Astrocyte (in vitro differentiated cells and primary cell): ENCODE measurements at regions not wholly inside any gene's neighbourhood (a gene's known extent, or its start where the extent isn't known, plus 50 kb on each side); places are given as distances from the start of the nearest gene placed in this dataset.

Source experiments
- DNase-seq: peaks from one replicate; pipeline ENCODE4 v3.0.0-alpha.2; 2010; ENCODE audit warnings: low read depth
- FAIRE-seq: peaks from 2 replicates; lab custom pipeline; 2011; peaks lifted over from hg19 to GRCh38; lab: Jason Lieb, UNC
- H2AFZ ChIP-seq: 2 replicates; pipeline ENCODE4 v1.6.0; 2012; ENCODE audit warnings: low read depth, low read length, inconsistent platforms
- H3K27ac ChIP-seq: 2 replicates; pipeline ENCODE4 v1.5.1; 2011; ENCODE audit warnings: low read depth, low read length, inconsistent platforms
- H3K27me3 ChIP-seq: 2 replicates; pipeline ENCODE4 v1.6.0; 2011; ENCODE audit warnings: low read length, inconsistent platforms; ENCODE audit not compliant: insufficient read depth
- H3K36me3 ChIP-seq: 2 replicates; pipeline ENCODE4 v1.5.1; 2011; ENCODE audit warnings: low read length, inconsistent platforms; ENCODE audit not compliant: insufficient read depth
- H3K4me1 ChIP-seq: 2 replicates; pipeline ENCODE4 v1.5.1; 2011; ENCODE audit warnings: low read length, inconsistent platforms; ENCODE audit not compliant: insufficient read depth
- H3K4me2 ChIP-seq: 2 replicates; pipeline ENCODE4 v1.6.0; 2012; ENCODE audit warnings: low read length, inconsistent platforms
- H3K4me3 ChIP-seq: 2 replicates; pipeline ENCODE4 v1.5.1; 2011; ENCODE audit warnings: low read depth, mild to moderate bottlenecking, low read length, inconsistent platforms; ENCODE audit not compliant: insufficient read depth
- H3K79me2 ChIP-seq: 2 replicates; pipeline ENCODE4 v1.6.0; 2012; ENCODE audit warnings: mild to moderate bottlenecking, low read length, inconsistent platforms; ENCODE audit not compliant: insufficient read depth
- H3K9ac ChIP-seq: 2 replicates; pipeline ENCODE4 v1.6.0; 2012; ENCODE audit warnings: mild to moderate bottlenecking, low read length, inconsistent platforms
- H3K9me3 ChIP-seq: 2 replicates; pipeline ENCODE4 v1.5.1; 2012; ENCODE audit warnings: low read depth, mild to moderate bottlenecking, low read length, inconsistent platforms; ENCODE audit not compliant: insufficient read depth
- H4K20me1 ChIP-seq: 2 replicates; pipeline ENCODE4 v1.6.0; 2012; ENCODE audit warnings: low read length, inconsistent platforms; ENCODE audit not compliant: insufficient read depth
- H3K27ac Mint-ChIP-seq: one replicate; pipeline ENCODE4 v1.8.0; 2021; ENCODE audit warnings: mild to moderate bottlenecking, mixed read lengths; ENCODE audit not compliant: unreplicated experiment
- H3K27me3 Mint-ChIP-seq: one replicate; pipeline ENCODE4 v1.8.0; 2021; ENCODE audit warnings: low read depth, mixed read lengths; ENCODE audit not compliant: unreplicated experiment
- H3K36me3 Mint-ChIP-seq: one replicate; pipeline ENCODE4 v1.8.0; 2021; ENCODE audit warnings: low read depth, mixed read lengths; ENCODE audit not compliant: unreplicated experiment
- H3K4me1 Mint-ChIP-seq: one replicate; pipeline ENCODE4 v1.8.0; 2021; ENCODE audit warnings: low read depth, mixed read lengths; ENCODE audit not compliant: unreplicated experiment
- H3K4me3 Mint-ChIP-seq: one replicate; pipeline ENCODE4 v1.8.0; 2021; ENCODE audit warnings: mild to moderate bottlenecking, moderate library complexity, mixed read lengths; ENCODE audit not compliant: unreplicated experiment
- H3K9me3 Mint-ChIP-seq: one replicate; pipeline ENCODE4 v1.8.0; 2021; ENCODE audit warnings: mild to moderate bottlenecking, mixed read lengths; ENCODE audit not compliant: unreplicated experiment
- EZH2 ChIP-seq: IDR thresholded peaks from 2 replicates; pipeline ENCODE4 v1.6.1; 2012; ENCODE audit warnings: mild to moderate bottlenecking, low read length, inconsistent platforms; ENCODE audit not compliant: insufficient read depth
- TF ChIP-seq, protein P1 (sequence below): IDR thresholded peaks from 2 replicates; pipeline ENCODE4 v1.5.1; 2011; ENCODE audit warnings: low read depth, mild to moderate bottlenecking, inconsistent platforms, low read length, moderate library complexity; ENCODE audit not compliant: insufficient read depth

DNA sequence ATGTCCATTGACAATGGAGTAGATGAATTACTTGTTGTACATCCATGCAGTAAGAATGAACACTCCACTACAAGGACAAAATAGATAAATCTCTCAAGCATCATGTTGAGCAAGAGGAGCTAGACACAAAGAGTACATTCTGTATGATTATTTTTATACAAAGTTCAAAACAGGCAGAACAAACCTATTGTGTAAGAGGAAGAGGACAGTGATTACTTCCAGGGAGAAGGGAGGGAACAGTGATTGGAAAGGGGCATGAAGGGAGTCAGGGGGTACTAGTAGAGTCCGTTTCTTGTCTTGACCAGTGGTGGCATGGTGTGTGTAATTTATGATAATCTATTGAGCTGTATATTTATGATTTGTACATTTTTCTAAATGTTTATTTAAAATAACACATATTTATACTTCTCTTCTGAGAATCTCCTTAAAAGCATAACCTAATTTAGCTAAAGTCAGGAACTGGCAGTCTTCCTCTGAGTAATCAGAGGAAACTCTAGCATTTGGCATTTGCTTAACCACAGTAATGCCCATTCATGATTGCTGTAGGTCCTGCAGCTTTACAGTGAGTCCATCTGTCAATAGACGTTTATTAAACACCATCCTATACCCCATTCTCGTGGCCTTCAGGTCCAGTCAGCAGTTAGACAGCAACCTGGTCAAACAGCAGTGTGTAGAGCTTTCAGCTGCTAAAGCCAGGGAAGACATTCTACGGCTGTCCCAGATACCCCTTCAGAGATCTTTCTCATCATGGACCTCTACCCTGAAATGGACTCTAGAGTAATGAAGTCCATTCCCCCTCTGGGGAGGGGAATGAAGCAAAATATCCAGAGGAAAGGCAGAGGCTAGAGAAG lies 114.1 kb upstream of the GALNT2 start:
- H3K4me3 Mint-ChIP-seq, result peak overlapping the region; percentile 35
- Histone ChIP-seq H3K9ac (no peak overlapping the region), H2AFZ (no peak overlapping the region), H4K20me1 (no peaks in the 10 kb centered on the region), H3K4me1 (no peaks in the 10 kb centered on the region), H3K27me3 (no peaks in the 10 kb centered on the region), H3K36me3 (no peaks in the 10 kb centered on the region), H3K4me2 (no peak overlapping the region), H3K79me2 (no peaks in the 10 kb centered on the region), H3K4me3 (no peak overlapping the region), H3K27ac (no peak overlapping the region), H3K9me3 (no peaks in the 10 kb centered on the region)
- DNase-seq, result peak; percentile 28
- peaks cover 24% of the 10 kb centered on the region for H3K4me1 Mint-ChIP-seq
- no peak for TF ChIP-seq EZH2
- TF ChIP-seq, protein P1, sequence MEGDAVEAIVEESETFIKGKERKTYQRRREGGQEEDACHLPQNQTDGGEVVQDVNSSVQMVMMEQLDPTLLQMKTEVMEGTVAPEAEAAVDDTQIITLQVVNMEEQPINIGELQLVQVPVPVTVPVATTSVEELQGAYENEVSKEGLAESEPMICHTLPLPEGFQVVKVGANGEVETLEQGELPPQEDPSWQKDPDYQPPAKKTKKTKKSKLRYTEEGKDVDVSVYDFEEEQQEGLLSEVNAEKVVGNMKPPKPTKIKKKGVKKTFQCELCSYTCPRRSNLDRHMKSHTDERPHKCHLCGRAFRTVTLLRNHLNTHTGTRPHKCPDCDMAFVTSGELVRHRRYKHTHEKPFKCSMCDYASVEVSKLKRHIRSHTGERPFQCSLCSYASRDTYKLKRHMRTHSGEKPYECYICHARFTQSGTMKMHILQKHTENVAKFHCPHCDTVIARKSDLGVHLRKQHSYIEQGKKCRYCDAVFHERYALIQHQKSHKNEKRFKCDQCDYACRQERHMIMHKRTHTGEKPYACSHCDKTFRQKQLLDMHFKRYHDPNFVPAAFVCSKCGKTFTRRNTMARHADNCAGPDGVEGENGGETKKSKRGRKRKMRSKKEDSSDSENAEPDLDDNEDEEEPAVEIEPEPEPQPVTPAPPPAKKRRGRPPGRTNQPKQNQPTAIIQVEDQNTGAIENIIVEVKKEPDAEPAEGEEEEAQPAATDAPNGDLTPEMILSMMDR, result no peak
- peak overlapping the region; percentile 75 for H3K27ac Mint-ChIP-seq
- peaks cover 2% of the 10 kb centered on the region for H3K27me3 Mint-ChIP-seq
- no peaks in the 10 kb centered on the region for H3K36me3 Mint-ChIP-seq
- H3K9me3 Mint-ChIP-seq, result peaks cover 3% of the 10 kb centered on the region
- FAIRE-seq, result no peak

DNA sequence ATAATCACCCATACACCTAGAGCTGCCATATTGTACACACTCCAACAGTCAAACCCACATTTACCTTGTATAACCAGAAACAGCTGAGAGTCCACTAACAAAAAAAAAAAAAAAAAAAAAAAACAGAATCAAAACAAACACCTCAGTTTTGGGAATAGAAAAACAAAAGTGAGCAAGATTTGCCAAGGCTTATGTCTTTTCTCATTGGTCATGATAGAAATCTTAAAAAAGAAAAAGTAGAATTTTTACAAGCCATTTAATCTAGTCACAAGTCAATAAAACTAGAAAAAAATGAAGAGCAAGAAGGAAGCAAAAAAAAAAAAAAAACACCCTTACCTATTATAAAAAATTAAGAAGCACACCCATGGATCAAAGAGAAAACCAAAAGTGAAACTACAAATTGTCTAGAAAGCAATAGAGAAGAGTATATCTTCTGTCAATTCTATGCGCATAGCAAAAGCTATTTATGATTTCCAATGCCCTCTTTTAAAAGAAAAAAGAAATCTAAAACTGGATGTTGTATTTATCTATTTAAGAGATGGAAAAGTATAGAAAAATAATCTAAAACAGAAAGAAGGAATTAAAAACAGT lies 113.2 kb upstream of the GALNT2 start:
- no peaks in the 10 kb centered on the region for H3K9me3 ChIP-seq
- DNase-seq (no peak), FAIRE-seq (no peak)
- no peak overlapping the region for H3K9ac ChIP-seq
- no peaks in the 10 kb centered on the region for H3K36me3 ChIP-seq
- no peaks in the 10 kb centered on the region for H4K20me1 ChIP-seq
- H3K27me3 ChIP-seq, result no peaks in the 10 kb centered on the region
- no peak for TF ChIP-seq EZH2
- TF ChIP-seq, protein P1, result no peak
- H3K79me2 ChIP-seq, result no peaks in the 10 kb centered on the region
- no peak overlapping the region for H3K4me3 ChIP-seq
- H3K36me3 Mint-ChIP-seq, result no peaks in the 10 kb centered on the region
- no peak overlapping the region for H3K27ac Mint-ChIP-seq
- H3K27me3 Mint-ChIP-seq, result peaks cover 2% of the 10 kb centered on the region
- H2AFZ ChIP-seq, result no peak overlapping the region
- H3K4me2 ChIP-seq, result no peak overlapping the region
- H3K4me1 Mint-ChIP-seq, result peaks cover 15% of the 10 kb centered on the region
- no peak overlapping the region for H3K27ac ChIP-seq
- no peak overlapping the region for H3K4me3 Mint-ChIP-seq
- peaks cover 6% of the 10 kb centered on the region for H3K9me3 Mint-ChIP-seq
- H3K4me1 ChIP-seq, result no peaks in the 10 kb centered on the region

DNA sequence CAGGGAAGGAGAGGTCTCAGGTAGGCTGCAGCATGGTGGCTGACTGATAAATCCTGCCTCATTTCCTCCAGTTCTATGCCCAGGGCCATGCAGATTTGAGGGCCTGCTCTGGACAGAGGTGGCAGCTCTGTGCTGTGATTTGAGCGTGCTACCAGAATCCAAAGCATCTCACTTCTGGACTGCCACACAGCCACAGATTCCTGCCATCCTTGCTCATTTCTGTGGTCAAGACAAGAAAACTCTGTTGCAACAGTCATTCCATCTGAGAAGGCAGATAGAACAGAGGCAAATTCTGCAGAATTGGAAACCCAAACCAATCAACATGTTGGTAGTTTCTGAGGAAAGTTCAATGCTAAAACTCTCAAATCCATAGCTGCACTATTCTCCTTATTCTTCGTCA lies 102.8 kb upstream of the GALNT2 start:
- Histone ChIP-seq H3K27me3 (peaks cover 3% of the 10 kb centered on the region), H2AFZ (no peak overlapping the region), H3K4me3 (no peak overlapping the region), H3K27ac (no peak overlapping the region), H3K9me3 (no peaks in the 10 kb centered on the region), H3K4me2 (no peak overlapping the region), H3K36me3 (no peaks in the 10 kb centered on the region), H4K20me1 (no peaks in the 10 kb centered on the region), H3K4me1 (no peaks in the 10 kb centered on the region), H3K9ac (no peak overlapping the region), H3K79me2 (no peaks in the 10 kb centered on the region)
- Mint-ChIP-seq H3K4me3 (no peak overlapping the region), H3K27me3 (no peaks in the 10 kb centered on the region), H3K4me1 (peaks cover 10% of the 10 kb centered on the region), H3K36me3 (no peaks in the 10 kb centered on the region), H3K27ac (no peak overlapping the region), H3K9me3 (no peaks in the 10 kb centered on the region)
- no peak for DNase-seq
- no peak for FAIRE-seq
- TF ChIP-seq EZH2, result no peak
- TF ChIP-seq, protein P1, result no peak
